HUES6 (cell line): ENCODE measurements at regions not wholly inside any gene's neighbourhood (a gene's known extent, or its start where the extent isn't known, plus 50 kb on each side); places are given as distances from the start of the nearest gene placed in this dataset.
"Not testable (repeated sequence)": the region's sequence is repeated elsewhere in the genome, so short reads cannot be mapped to it uniquely, and the experiment has no call there.

Experiments used
- H3K27ac ChIP-seq: 2 replicates; pipeline ENCODE4 v1.7.0; 2013; ENCODE audit warnings: low read depth, mild to moderate bottlenecking, low read length, inconsistent platforms
- H3K27me3 ChIP-seq: 2 replicates; pipeline ENCODE4 v1.6.1; 2013; ENCODE audit warnings: low read length; ENCODE audit not compliant: control insufficient read depth, insufficient read depth
- H3K36me3 ChIP-seq: 2 replicates; pipeline ENCODE4 v1.6.1; 2013; ENCODE audit warnings: low read length; ENCODE audit not compliant: control insufficient read depth, insufficient read depth
- H3K4me1 ChIP-seq: 2 replicates; pipeline ENCODE4 v1.6.1; 2013; ENCODE audit warnings: low read length; ENCODE audit not compliant: control insufficient read depth, insufficient read depth
- H3K4me3 ChIP-seq: 2 replicates; pipeline ENCODE4 v1.5.1; 2013; ENCODE audit warnings: low read depth, low read length
- H3K9ac ChIP-seq: one replicate; pipeline ENCODE4 v1.6.1; 2013; ENCODE audit warnings: mild to moderate bottlenecking, low read length
- H3K9me3 ChIP-seq: 2 replicates; pipeline ENCODE4 v1.6.1; 2013; ENCODE audit warnings: low read depth, low read length; ENCODE audit not compliant: control insufficient read depth, insufficient read depth

GRCh38 chr4:128422296-128422695, 134.7 kb upstream of the PGRMC2 start:
- not testable (repeated sequence) for H3K27me3 ChIP-seq, H3K4me3 ChIP-seq, H3K36me3 ChIP-seq, H3K9me3 ChIP-seq, H3K27ac ChIP-seq, H3K4me1 ChIP-seq, H3K9ac ChIP-seq

GRCh38 chr4:128416921-128417320, 129.3 kb upstream of the PGRMC2 start:
- H3K9ac ChIP-seq = no peak overlapping the region
- no peaks in the 10 kb centered on the region for H3K36me3 ChIP-seq
- peaks cover 9% of the 10 kb centered on the region for H3K4me1 ChIP-seq
- no peak overlapping the region for H3K4me3 ChIP-seq
- H3K27ac ChIP-seq = no peak overlapping the region
- H3K27me3 ChIP-seq = no peaks in the 10 kb centered on the region
- H3K9me3 ChIP-seq = no peaks in the 10 kb centered on the region

GRCh38 chr4:128410037-128410436, 122.4 kb upstream of the PGRMC2 start:
- H3K27ac ChIP-seq = no peak overlapping the region
- H3K36me3 ChIP-seq = no peaks in the 10 kb centered on the region
- peaks cover 5% of the 10 kb centered on the region; the same call in 1 of the 2 replicates for H3K4me1 ChIP-seq
- no peaks in the 10 kb centered on the region for H3K27me3 ChIP-seq
- no peak overlapping the region for H3K9ac ChIP-seq
- no peak overlapping the region for H3K4me3 ChIP-seq
- H3K9me3 ChIP-seq = no peaks in the 10 kb centered on the region

GRCh38 chr4:128403586-128403985, 116.0 kb upstream of the PGRMC2 start:
- H3K27me3 ChIP-seq = no peaks in the 10 kb centered on the region
- H3K36me3 ChIP-seq = no peaks in the 10 kb centered on the region
- H3K9ac ChIP-seq = no peak overlapping the region
- no peaks in the 10 kb centered on the region for H3K4me1 ChIP-seq
- H3K4me3 ChIP-seq = no peak overlapping the region
- no peak overlapping the region for H3K27ac ChIP-seq
- H3K9me3 ChIP-seq = no peaks in the 10 kb centered on the region; the same call in 1 of the 2 replicates

- Histone ChIP-seq H3K4me1 (peaks cover 3% of the 10 kb centered on the region; the same call in 1 of the 2 replicates), H3K4me3 (no peak overlapping the region), H3K27ac (no peak overlapping the region)
Measured at GRCh38 chr4:128394778-128395177, 107.2 kb upstream of the PGRMC2 start.

GRCh38 chr4:128393101-128393704, 105.6 kb upstream of the PGRMC2 start:
- Histone ChIP-seq H3K27ac (no peak overlapping the region), H3K9ac (no peak overlapping the region), H3K27me3 (no peaks in the 10 kb centered on the region)

More at GRCh38 chr4:128394778-128395177, 107.2 kb upstream of the PGRMC2 start:
- peaks cover 7% of the 10 kb centered on the region; the same call in 1 of the 2 replicates for H3K9me3 ChIP-seq
- no peaks in the 10 kb centered on the region for H3K36me3 ChIP-seq
- no peaks in the 10 kb centered on the region for H3K27me3 ChIP-seq
- H3K9ac ChIP-seq = no peak overlapping the region

GRCh38 chr4:128390475-128390996, 102.9 kb upstream of the PGRMC2 start:
- Histone ChIP-seq H3K4me1 (peaks cover 27% of the 10 kb centered on the region), H3K27me3 (no peaks in the 10 kb centered on the region), H3K9me3 (no peaks in the 10 kb centered on the region), H3K36me3 (no peaks in the 10 kb centered on the region), H3K4me3 (no peak overlapping the region), H3K9ac (no peak overlapping the region), H3K27ac (no peak overlapping the region)

More at GRCh38 chr4:128393101-128393704, 105.6 kb upstream of the PGRMC2 start:
- H3K9me3 ChIP-seq = peaks cover 7% of the 10 kb centered on the region; the same call in 1 of the 2 replicates
- no peaks in the 10 kb centered on the region for H3K36me3 ChIP-seq
- H3K4me3 ChIP-seq = no peak overlapping the region
- peaks cover 6% of the 10 kb centered on the region; the same call in 1 of the 2 replicates for H3K4me1 ChIP-seq

- no peak overlapping the region for H3K27ac ChIP-seq
- no peak overlapping the region for H3K9ac ChIP-seq
- peaks cover 39% of the 10 kb centered on the region for H3K4me1 ChIP-seq
Measured at GRCh38 chr4:128388796-128389195, 101.2 kb upstream of the PGRMC2 start.

GRCh38 chr4:128388352-128388630, 100.7 kb upstream of the PGRMC2 start:
- Histone ChIP-seq H3K4me3 (no peak overlapping the region), H3K9me3 (no peaks in the 10 kb centered on the region), H3K4me1 (peaks cover 39% of the 10 kb centered on the region), H3K27me3 (no peaks in the 10 kb centered on the region), H3K27ac (no peak overlapping the region), H3K9ac (no peak overlapping the region), H3K36me3 (no peaks in the 10 kb centered on the region)

More at GRCh38 chr4:128388796-128389195, 101.2 kb upstream of the PGRMC2 start:
- H3K4me3 ChIP-seq = no peak overlapping the region
- H3K9me3 ChIP-seq = no peaks in the 10 kb centered on the region
- H3K36me3 ChIP-seq = no peaks in the 10 kb centered on the region
- H3K27me3 ChIP-seq = no peaks in the 10 kb centered on the region

- Histone ChIP-seq H3K27me3 (no peaks in the 10 kb centered on the region), H3K9ac (peak overlapping the region; percentile 16), H3K9me3 (no peaks in the 10 kb centered on the region), H3K27ac (no peak overlapping the region), H3K4me3 (no peak overlapping the region), H3K36me3 (no peaks in the 10 kb centered on the region), H3K4me1 (peaks cover 39% of the 10 kb centered on the region)
Measured at GRCh38 chr4:128387600-128388351, 100.2 kb upstream of the PGRMC2 start.
